ENCODE measurements at regions not wholly inside any gene's neighbourhood (a gene's known extent, or its start where the extent isn't known, plus 50 kb on each side); places are given as distances from the start of the nearest gene placed in this dataset.

DNA sequence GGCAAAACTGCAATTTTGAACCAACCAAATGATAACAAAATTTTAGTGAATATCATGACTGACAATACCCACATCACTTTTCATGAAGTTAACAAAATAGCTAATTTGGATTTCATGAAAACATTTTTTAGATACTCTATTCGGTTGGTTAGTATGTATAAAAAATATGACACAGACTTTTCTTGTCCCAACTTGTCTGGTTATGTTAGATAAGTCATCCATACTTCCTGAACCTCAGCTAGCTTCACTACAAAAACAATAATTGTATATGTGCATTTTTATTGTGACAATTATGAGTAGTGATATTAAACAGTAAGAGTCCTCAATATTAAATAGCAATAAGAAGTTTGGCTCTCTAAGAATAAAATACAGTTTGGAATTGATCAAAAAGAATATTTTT lies 408.1 kb upstream of the DSEL start:
- TF ChIP-seq, protein P1, sequence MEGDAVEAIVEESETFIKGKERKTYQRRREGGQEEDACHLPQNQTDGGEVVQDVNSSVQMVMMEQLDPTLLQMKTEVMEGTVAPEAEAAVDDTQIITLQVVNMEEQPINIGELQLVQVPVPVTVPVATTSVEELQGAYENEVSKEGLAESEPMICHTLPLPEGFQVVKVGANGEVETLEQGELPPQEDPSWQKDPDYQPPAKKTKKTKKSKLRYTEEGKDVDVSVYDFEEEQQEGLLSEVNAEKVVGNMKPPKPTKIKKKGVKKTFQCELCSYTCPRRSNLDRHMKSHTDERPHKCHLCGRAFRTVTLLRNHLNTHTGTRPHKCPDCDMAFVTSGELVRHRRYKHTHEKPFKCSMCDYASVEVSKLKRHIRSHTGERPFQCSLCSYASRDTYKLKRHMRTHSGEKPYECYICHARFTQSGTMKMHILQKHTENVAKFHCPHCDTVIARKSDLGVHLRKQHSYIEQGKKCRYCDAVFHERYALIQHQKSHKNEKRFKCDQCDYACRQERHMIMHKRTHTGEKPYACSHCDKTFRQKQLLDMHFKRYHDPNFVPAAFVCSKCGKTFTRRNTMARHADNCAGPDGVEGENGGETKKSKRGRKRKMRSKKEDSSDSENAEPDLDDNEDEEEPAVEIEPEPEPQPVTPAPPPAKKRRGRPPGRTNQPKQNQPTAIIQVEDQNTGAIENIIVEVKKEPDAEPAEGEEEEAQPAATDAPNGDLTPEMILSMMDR (IDR thresholded peaks at IDR 0.05) = no peak
- TF ChIP-seq POLR2A (IDR thresholded peaks at IDR 0.05) (no peak), EP300 (IDR thresholded peaks at IDR 0.05) (no peak)

Data from ovary (tissue), 3 donors.